Type B pancreatic cell (in vitro differentiated cells): ENCODE measurements at regions not wholly inside any gene's neighbourhood (a gene's known extent, or its start where the extent isn't known, plus 50 kb on each side); places are given as distances from the start of the nearest gene placed in this dataset.
"Not testable (repeated sequence)": the region's sequence is repeated elsewhere in the genome, so short reads cannot be mapped to it uniquely, and the experiment has no call there.

Source experiments
- DNase-seq: peaks from one replicate; pipeline ENCODE4 v3.0.0; 2021; ENCODE audit warnings: mixed read lengths; ENCODE audit not compliant: unreplicated experiment; ENCODE audit errors: extremely low spot score
- H3K27ac Mint-ChIP-seq: 2 replicates; pipeline ENCODE4 v1.8.0; 2021; ENCODE audit warnings: mild to moderate bottlenecking, mixed read lengths
- H3K27me3 Mint-ChIP-seq: 2 replicates; pipeline ENCODE4 v1.8.0; 2021; ENCODE audit warnings: mixed read lengths
- H3K36me3 Mint-ChIP-seq: 2 replicates; pipeline ENCODE4 v1.8.0; 2021; ENCODE audit warnings: mixed read lengths
- H3K4me1 Mint-ChIP-seq: one replicate; pipeline ENCODE4 v1.8.0; 2021; ENCODE audit warnings: mixed read lengths; ENCODE audit not compliant: unreplicated experiment
- H3K4me3 Mint-ChIP-seq: 2 replicates; pipeline ENCODE4 v1.8.0; 2021; ENCODE audit warnings: mild to moderate bottlenecking, mixed read lengths
- H3K9me3 Mint-ChIP-seq: 2 replicates; pipeline ENCODE4 v1.8.0; 2021; ENCODE audit warnings: mixed read lengths
- TF ChIP-seq, protein P1 (sequence below): fragments of 200-600 bp; sonication (generic); conservative IDR thresholded peaks from 2 replicates; pipeline ENCODE4 v1.5.0; 2021; ENCODE audit warnings: antibody characterized with exemption, mild to moderate bottlenecking

- not testable (repeated sequence) for H3K36me3 Mint-ChIP-seq, H3K27ac Mint-ChIP-seq, DNase-seq, H3K9me3 Mint-ChIP-seq, H3K4me1 Mint-ChIP-seq, H3K4me3 Mint-ChIP-seq, H3K27me3 Mint-ChIP-seq
Measured at GRCh38 chr1:761791-762190, 75.3 kb upstream of the OR4F16 start.

GRCh38 chr1:771449-771848, 85.0 kb upstream of the OR4F16 start:
- H3K27me3 Mint-ChIP-seq, H3K36me3 Mint-ChIP-seq, H3K27ac Mint-ChIP-seq, H3K4me3 Mint-ChIP-seq, H3K4me1 Mint-ChIP-seq, H3K9me3 Mint-ChIP-seq, DNase-seq: not testable (repeated sequence)

GRCh38 chr1:777480-778180, 91.2 kb upstream of the OR4F16 start:
- H3K4me3 Mint-ChIP-seq: peak overlapping the region; percentile 99
- DNase-seq, H3K4me1 Mint-ChIP-seq, H3K27me3 Mint-ChIP-seq, H3K9me3 Mint-ChIP-seq, H3K36me3 Mint-ChIP-seq: not testable (repeated sequence)
- H3K27ac Mint-ChIP-seq: peak overlapping the region; percentile 72

DNA sequence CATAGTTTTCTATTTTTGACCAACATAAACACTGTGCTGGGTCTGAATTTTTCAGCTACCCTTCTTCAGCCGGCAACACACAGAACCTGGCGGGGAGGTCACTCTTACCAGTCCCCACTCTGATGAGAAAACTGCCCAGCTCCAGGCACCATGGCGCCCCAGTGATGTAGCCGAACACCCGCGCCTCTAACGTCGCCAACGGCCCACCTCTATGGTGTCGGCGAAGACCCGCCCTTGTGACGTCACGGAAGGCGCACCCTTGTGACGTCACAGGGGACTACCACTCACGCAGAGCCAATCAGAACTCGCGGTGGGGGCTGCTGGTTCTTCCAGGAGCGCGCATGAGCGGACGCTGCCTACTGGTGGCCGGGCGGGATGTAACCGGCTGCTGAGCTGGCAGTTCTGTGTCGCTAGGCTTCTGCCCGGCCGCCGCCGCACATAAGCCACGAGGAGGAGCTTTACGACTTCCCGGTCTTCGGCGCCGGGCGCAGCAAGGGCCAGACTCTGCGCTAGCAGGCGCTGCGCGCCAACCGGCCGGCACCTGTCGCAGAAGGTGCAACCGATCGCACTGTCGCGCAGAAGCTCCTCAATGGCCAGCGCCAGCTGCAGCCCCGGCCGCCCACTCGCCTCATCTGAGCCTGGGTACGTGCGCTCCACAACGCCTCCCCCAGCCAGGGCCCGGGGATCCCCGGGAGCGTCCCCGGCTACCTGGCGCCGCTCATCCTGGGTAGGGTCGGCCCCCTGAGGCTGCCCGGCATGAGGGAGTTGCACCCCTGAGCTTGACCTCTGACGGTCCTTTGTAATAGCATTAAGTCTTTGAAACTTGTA, 92.2 kb upstream of the OR4F16 start:
- Mint-ChIP-seq H3K27ac (peak overlapping the region; percentile 100), H3K4me3 (peak overlapping the region; percentile 99)
- H3K4me1 Mint-ChIP-seq, H3K9me3 Mint-ChIP-seq, H3K36me3 Mint-ChIP-seq, H3K27me3 Mint-ChIP-seq: not testable (repeated sequence)
- peak; percentile 100 for DNase-seq
- TF ChIP-seq, protein P1, sequence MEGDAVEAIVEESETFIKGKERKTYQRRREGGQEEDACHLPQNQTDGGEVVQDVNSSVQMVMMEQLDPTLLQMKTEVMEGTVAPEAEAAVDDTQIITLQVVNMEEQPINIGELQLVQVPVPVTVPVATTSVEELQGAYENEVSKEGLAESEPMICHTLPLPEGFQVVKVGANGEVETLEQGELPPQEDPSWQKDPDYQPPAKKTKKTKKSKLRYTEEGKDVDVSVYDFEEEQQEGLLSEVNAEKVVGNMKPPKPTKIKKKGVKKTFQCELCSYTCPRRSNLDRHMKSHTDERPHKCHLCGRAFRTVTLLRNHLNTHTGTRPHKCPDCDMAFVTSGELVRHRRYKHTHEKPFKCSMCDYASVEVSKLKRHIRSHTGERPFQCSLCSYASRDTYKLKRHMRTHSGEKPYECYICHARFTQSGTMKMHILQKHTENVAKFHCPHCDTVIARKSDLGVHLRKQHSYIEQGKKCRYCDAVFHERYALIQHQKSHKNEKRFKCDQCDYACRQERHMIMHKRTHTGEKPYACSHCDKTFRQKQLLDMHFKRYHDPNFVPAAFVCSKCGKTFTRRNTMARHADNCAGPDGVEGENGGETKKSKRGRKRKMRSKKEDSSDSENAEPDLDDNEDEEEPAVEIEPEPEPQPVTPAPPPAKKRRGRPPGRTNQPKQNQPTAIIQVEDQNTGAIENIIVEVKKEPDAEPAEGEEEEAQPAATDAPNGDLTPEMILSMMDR: peak; percentile 36

- H3K36me3 Mint-ChIP-seq, DNase-seq, H3K27me3 Mint-ChIP-seq, H3K9me3 Mint-ChIP-seq, H3K4me1 Mint-ChIP-seq: not testable (repeated sequence)
- H3K4me3 Mint-ChIP-seq: peak overlapping the region; percentile 99
- peak overlapping the region; percentile 100 for H3K27ac Mint-ChIP-seq
Measured at GRCh38 chr1:779621-780020, 93.2 kb upstream of the OR4F16 start.

DNA sequence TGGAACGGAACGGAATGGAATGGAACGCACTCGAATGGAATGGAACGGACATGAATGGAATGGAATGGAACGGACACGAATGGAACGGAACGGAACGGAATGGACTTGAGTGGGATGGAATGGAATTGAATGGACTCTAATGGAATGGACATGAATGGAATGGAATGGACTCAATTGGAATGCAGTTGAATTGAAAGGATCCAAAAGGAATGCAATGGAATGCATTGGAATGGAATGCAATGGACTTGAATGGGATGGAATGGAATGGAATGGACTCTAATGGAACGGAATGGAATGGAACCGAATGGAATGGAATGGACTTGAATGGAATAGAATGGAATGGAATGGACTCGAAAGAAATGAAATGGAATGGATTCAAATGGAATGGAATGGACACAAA, 102.4 kb upstream of the OR4F16 start:
- Mint-ChIP-seq H3K4me1 (no peaks in the 10 kb centered on the region), H3K27ac (no peak overlapping the region)

GRCh38 chr1:789606-790005, 103.2 kb upstream of the OR4F16 start:
- not testable (repeated sequence) for H3K36me3 Mint-ChIP-seq, H3K4me3 Mint-ChIP-seq, H3K4me1 Mint-ChIP-seq, H3K27me3 Mint-ChIP-seq, H3K9me3 Mint-ChIP-seq, H3K27ac Mint-ChIP-seq, DNase-seq

More for the DNA sequence above, 102.4 kb upstream of the OR4F16 start:
- H3K9me3 Mint-ChIP-seq: no peaks in the 10 kb centered on the region
- H3K27me3 Mint-ChIP-seq: no peaks in the 10 kb centered on the region
- no peak overlapping the region for H3K4me3 Mint-ChIP-seq
- TF ChIP-seq, protein P1: no peak
- peaks cover 6% of the 10 kb centered on the region for H3K36me3 Mint-ChIP-seq
- no peak for DNase-seq

DNA sequence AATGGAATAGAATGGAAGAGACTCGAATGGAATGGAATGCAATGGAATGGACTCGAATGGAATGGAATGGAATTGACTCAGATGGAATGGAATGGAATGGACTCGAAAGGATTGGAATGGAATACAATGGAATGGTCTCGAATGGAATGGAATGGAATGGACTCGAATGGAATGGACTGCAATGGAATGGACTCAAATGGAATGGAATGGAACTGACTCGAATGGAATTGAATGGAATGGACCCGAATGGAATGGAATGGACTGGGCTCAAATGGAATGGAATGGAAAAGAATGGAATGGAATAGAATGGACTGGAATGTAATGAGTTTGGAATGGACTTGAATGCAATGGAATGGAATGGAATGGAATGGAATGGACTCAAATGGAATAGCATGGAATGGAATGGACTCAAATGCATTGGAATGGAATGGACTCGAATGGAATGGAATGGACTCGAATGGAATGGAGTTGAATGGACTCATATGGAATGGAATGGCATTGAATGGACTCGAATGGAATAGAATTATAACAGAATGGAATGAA, 104.0 kb upstream of the OR4F16 start:
- not testable (repeated sequence) for DNase-seq, H3K27ac Mint-ChIP-seq, H3K36me3 Mint-ChIP-seq, H3K4me1 Mint-ChIP-seq, H3K27me3 Mint-ChIP-seq, H3K9me3 Mint-ChIP-seq, H3K4me3 Mint-ChIP-seq

DNA sequence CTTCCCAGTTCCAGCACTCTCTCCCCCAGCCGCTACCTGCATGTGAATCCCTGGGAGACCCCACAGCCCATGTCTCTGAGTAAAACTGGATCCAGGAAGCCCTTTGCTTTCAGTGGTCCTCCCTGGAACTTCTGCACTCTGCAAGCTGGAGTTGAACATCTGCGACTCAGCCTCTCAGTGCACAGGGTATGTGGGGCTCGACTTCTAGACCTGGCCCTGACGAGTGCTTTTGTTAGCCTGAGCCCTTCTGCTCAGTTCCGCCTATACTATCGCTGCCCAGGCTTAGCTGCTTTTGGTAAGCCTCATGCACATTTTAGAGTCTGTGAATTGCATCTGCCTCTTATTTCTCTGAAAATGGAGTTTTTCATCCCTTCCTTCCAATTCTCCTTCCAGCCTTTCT, 107.9 kb upstream of the OR4F16 start:
- DNase-seq, H3K27ac Mint-ChIP-seq, H3K9me3 Mint-ChIP-seq, H3K36me3 Mint-ChIP-seq, H3K4me1 Mint-ChIP-seq, H3K27me3 Mint-ChIP-seq, H3K4me3 Mint-ChIP-seq: not testable (repeated sequence)

- H3K27me3 Mint-ChIP-seq, H3K4me3 Mint-ChIP-seq, H3K27ac Mint-ChIP-seq, H3K4me1 Mint-ChIP-seq, DNase-seq, H3K9me3 Mint-ChIP-seq, H3K36me3 Mint-ChIP-seq: not testable (repeated sequence)
Measured at GRCh38 chr1:794918-795584, 108.6 kb upstream of the OR4F16 start.

- H3K27me3 Mint-ChIP-seq, H3K36me3 Mint-ChIP-seq, H3K4me1 Mint-ChIP-seq, H3K4me3 Mint-ChIP-seq, H3K27ac Mint-ChIP-seq, DNase-seq, H3K9me3 Mint-ChIP-seq: not testable (repeated sequence)
Measured at GRCh38 chr1:797649-798048, 111.2 kb upstream of the OR4F16 start.

- not testable (repeated sequence) for H3K36me3 Mint-ChIP-seq, H3K9me3 Mint-ChIP-seq, H3K27ac Mint-ChIP-seq, H3K4me1 Mint-ChIP-seq, H3K4me3 Mint-ChIP-seq, DNase-seq, H3K27me3 Mint-ChIP-seq
Measured at GRCh38 chr1:800397-800796, 113.9 kb upstream of the OR4F16 start.
